OCI-M1 (cell line): ENCODE measurements at regions not wholly inside any gene's neighbourhood (a gene's known extent, or its start where the extent isn't known, plus 50 kb on each side); places are given as distances from the start of the nearest gene placed in this dataset.

Experiments used
- DNase-seq: peaks from one replicate; lab custom pipeline; 2025; lab: John Stamatoyannopoulos, UW

DNA sequence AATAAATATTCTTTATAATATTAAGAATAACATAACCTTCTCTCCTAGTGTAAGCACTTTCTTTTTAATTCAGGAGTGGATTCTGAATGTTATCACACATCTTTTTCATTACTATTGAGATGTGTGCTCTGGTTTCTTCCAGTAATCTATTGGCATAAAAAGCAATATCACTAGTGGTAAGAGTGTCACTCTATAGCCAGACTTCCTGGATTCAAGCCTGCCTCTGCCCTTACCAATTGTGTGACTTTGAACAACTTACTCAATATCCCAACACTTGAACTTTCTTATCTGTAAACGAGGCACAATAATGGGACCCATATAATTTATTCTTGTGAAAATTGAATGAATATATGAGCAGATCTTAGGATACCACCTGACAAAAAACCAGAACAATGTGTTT lies 71.0 kb downstream of the SEM1 start:
- DNase-seq = no peak

DNA sequence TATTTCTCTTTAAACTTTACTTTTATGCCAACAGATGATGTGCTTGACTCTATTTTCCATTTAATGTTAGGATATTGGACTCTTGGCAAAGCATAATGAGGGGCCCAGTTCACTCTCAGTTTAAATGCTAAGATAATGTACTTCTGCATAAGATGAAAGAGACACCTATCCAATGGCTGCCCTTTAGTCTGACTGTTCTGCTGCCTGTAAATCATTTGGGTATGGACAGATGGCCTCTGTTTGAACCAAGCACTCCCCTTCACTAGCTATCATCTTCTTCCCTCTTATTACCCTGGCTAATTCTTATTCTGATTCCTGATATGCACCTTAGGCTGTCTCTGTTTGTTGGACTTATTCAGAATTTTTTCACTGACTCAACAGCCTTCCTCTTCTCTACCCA lies 72.1 kb downstream of the SEM1 start:
- no peak for DNase-seq

DNA sequence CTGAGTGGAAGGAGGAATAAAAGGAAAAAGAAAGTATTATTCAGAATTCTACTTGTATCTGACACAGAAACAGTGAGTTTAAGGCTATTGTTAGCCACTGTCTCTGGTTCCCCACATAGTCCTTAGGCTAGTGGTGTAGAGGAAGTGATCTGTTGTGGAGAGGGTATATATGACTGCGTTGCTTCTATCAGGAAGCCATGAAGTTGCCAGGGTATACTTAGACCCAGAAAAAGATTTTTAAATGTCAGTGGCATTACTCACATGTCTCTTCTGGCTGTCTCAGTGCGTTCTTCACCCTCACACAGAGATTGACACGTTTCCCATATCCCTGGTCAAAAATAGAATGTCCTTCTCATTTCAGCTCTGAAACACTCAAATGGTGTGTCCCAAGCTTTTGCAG lies 72.7 kb downstream of the SEM1 start:
- DNase-seq = no peak

DNA sequence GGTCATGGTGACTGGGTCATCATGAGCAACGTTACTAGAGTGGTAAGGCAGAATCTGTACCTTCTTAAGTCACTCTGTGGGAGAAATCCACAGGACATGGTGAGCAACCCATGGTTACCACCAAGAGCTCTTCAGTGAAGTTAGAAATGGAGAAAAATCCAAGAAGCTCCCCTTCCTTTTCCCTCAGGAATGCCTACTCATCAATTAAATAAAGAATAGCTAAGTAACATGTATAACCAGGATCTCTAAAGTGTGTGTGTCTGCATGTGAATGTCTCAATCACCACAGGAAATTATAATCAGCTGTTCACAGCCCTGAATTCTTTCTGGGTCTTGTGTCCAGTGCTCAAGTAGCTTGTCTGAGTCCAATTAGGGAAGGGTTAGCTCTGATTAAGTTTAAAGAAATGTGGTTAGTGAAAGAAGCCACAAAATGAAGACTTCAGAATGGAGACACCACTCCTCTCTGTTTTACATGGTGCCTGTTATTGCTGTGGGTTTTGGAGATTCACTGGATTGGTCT lies 73.2 kb downstream of the SEM1 start:
- no peak for DNase-seq

DNA sequence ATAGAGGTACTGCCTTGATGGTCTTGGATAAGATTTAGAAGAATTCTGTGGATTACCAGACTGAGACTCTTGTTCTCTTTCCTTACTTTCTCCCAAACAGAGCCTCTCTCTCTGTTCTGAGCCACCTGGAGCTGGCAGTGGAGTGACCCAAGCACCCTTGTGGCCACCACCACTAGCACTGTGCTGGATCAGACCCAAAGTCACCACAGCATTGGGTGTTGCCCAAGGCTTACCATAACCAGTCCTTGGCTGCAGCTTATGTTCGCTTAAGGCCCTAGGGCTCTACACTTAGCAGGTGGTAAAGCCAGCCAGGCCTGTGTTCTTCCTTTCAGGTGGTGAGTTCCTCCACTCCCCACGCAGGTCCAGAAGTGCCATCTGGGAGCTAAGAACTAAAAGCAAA lies 79.8 kb downstream of the SEM1 start:
- no peak for DNase-seq

DNA sequence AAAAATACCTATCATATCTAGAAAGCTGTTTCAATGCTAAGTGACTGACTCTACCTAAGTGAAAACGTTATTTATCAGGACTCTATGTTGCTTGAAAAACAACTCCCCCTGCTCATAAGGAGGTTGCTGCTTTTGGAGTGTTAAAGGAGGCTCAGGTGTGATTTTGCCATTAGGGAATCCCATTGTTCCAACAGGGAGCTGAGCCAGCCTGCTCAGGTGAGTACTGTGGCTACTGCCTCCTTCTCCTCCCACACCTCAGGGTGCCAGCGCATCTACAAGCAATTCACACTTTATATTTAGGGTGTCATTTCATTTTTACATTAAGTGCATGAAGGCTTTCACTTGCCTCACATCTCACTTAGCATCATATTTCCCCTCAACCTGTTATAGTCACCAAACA lies 84.7 kb downstream of the SEM1 start:
- DNase-seq = no peak

DNA sequence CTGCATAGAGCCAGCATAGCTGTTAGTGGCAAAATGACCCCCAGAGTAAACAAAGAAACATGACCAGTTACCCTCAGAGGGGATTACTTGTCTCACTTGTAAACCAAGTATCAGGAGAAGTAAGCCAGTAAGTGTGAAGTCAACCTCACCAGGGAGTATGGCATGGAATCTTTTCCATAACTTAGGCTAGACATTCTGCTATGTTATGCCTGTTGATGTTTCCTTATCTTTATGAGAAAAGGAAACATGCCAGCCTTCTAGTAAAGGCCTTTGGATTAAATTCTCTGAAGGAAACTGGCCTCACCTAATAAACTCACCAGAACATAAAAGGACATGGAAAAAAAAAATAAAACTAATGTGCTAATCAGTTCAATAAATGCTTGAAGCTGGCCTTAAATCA lies 87.7 kb downstream of the SEM1 start:
- DNase-seq = no peak

DNA sequence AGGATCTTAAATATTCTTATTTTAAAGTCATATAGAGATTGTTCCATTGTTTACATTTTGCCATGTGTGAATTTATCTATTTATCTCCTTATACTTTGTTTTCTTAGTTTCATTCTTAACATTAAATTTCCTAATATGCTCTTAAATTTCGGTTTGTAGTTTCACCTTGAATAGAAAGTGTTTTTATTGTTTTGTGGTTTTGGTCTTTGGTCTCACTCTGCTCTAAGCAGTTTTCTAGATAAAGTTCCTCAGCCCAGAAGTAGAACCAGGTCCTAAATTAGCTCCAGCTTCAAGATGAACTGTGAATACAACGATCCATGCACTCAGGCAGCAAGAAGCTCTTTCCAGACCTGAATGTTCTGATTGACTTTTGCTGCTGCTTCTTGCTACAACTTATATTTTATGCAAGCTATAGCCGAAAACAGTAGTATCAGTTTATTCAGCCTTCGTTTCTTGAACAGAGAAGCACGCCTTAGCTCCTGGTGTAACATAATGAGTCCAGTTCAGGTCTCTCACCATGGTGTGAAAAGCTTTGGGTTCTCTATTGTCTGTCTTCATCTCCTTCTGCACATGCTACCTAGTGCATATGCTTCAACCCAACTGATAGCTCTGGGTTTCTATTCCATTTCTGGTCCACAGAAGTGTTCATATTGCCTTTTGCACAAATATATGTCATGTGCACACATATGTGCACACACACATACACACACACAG lies 95.3 kb downstream of the SEM1 start:
- DNase-seq = peak; percentile 31

DNA sequence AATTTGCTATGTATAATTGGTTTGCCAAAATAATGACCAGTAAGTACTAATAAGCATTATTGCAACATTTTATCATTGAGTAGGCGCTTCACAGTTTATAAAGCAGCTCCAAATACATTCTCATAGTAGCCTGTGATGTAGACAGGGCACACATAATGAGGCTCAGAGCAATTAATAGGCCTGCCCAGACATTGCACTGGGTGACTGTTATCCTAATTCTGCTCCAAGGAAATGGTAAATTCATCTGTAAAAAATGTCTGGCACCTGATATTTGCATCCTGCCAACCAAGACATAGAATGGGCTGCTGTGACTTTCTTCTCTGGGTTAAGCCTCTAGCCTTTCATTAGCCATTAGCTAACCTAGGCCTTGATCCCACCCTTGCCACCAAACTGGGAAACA lies 97.6 kb downstream of the SEM1 start:
- no peak for DNase-seq

DNA sequence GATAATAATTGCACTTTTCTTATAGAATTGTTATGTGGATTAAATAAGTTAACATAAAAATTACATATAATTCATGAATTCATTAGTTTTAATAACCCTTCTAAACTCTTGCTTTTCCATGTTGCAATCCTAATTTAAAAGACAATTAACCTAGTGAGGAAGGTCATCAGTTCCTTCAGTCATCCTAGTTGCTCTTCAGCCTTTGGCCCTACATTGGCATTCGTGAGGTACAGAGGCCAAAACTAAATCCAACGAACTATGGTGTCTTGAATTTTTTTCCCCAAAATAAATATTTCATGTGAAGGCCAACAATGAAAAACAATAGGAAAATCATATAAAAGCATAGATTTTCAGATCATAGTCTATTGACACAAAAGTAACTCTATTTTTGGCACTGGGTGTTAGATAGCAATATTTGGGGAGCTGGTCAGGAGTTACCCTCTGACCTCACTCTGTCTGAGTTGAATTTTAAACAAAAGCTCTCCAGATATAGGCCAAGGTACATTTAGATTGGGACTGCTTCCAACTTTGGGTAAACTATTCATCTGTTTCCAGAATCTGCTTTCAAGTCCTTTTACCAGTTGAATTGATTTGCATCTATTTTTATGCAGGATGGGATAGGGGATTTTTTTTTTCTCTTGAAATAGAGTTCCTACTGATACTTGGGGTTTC lies 104.5 kb downstream of the SEM1 start:
- no peak for DNase-seq

DNA sequence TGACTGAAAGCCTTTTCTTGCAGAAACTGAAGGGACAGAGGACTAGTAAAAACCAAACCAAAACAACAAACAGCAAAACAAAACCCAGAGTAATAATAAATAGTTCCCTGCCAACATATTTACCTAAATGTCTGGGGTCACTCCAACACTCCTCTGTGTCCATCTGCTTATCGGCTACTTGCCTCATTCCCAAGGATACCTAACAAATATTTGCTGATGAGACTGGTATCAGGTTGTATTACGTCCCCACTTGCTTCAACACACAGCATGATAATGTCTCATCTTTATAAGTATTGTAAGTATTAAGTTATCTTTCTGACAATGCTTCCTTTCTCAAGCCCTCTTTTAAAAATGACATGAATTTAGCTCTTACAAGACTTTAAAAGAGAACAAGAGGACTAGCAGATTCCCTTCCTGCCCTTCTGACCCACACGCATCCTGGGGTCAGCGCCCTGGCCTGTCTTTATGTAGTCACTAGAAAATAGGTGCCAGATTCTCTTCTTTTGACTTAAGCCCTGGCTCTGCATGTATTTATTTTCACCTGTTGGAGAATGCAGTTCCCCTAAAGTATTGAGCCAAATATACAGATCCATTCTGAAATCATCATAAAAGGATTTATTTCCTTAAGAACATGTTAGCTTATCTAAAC lies 110.2 kb downstream of the SEM1 start:
- no peak for DNase-seq

DNA sequence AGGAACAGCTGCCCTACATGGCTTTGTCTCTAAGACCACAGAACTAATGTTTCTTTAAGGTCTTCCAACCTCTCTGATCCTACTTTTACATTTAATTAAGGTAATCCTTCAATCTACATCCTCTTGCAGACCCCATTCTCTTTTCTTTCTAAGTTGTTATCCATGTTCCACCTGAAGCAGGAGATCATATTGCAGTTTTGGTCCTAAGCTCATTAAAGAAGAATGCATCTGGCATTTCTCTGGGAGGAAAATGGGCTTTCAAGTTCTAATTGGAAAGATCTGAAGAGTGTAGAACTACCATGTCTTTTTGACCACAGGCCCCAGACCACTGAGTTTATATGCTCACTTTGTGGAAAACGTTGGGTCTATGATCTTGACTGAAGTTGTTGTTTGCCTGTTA lies 111.2 kb downstream of the SEM1 start:
- DNase-seq = no peak

DNA sequence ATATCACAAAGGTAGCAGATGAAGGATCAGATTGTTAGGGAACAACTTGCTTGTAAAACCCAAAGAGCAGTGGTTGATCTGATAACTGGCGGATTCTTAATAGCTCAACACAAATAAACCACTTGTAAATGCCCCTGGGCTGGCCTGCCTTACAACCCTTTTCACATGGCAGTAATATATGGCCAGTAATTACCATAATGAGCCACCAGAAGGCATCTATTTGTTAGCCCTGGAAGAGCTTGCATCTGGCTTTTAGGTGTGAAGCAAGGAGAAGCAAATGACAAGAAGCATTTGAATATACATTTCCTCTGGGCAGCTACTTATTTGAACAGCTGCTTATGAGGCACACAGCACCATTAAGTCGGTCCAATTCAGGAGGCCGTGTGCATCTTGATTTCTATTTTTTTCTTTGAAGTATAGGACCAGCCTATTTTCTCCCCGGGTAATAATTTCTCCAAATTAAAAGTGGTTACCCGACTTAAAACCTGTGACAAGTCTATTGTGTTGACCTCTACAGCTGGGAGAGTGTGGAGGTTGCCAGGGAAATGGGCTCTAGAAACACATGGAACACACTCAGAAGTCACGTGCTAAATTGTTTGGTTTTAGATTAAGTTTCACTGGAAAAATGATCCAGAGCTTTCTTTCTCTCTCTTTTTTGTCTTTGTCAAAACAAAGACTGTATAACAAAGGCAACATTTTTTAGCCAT lies 113.4 kb downstream of the SEM1 start:
- DNase-seq = peak; percentile 59

DNA sequence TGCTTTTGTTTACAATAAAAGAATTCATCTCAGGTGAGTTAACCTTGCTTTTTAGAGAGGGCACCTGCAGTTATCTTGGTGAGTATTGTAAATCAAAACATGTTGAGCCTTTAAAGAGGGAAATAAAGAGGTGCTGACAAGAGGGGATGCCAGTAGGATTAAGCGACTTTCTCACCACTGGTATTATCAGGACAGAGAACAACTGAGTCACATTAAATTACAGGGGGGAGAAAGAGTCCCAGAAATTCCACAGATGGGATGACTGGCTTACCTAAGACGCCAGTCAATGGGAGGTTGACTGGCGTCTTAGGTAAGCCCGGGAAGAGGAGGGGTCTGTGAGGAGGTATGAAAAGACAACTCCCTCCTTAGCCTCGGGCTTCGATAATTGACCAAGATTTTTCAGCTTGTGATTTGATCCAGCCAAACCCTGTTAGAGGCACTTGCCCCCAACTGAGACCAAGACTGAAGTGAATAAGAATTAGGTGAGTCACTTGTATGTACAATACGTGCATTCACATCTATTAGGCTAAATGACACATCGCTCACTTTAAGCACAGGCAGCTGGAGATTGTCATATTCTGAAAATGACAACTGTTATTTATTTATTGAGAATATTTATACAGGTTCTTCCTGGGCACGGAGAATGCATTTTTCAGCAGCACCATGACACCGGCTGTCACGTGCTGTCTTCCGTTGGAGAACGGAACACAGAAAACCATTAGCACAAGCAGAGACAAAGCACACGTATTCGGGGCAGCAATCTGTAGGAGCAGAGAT lies 117.6 kb downstream of the SEM1 start:
- DNase-seq = no peak

DNA sequence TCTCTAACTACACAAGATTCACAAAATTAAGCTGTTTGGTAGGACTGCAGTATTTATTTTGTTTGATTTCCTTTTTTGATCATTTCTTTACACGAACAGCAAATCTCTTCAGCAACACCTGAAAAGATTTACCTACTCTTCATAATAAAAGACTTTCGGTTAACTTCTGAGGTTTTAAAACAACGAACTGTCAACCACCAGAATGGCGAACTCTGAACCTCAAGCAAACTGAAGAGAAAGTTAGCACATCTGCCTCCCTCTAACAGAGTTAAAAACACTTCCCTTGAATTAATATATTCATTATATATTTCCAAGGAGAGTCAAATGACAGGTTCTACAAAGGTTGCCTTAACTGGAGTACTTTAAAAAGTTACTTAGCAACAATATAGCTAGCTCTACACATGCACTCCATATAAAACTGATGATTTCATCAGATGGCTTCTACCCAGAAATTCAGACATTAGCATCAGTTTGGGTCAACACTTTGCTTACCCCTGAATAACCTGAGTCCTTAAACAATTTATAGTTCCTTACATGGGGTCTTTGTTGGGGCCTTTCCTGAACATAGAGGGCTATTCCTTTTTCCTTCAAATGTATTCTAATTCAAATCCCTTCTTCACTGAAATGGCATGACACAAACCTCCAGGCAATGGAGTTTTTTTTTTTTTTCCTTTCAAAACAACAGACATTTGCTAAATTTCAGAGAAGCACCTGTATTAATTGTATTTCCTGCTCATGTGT lies 118.3 kb downstream of the SEM1 start:
- no peak for DNase-seq

DNA sequence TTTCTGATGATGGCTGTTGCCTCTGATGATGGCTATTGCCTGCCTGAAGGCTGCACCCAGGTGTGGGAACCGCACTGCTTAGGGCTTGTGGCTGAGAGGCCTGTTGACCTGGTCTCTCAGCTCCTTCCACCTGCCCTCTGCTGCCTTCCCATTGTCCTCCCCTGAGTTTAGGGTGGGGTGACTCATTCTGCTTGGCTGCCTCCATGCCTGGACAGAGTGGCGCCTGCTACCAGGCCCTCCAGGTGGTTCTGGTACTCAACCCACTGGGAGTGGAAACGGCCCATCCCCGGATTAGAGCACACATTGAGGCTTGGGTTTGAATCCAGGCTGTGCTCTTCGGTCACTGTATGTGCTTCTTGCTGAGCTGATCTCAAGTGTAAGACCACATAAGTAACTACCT lies 120.6 kb downstream of the SEM1 start:
- DNase-seq = no peak

DNA sequence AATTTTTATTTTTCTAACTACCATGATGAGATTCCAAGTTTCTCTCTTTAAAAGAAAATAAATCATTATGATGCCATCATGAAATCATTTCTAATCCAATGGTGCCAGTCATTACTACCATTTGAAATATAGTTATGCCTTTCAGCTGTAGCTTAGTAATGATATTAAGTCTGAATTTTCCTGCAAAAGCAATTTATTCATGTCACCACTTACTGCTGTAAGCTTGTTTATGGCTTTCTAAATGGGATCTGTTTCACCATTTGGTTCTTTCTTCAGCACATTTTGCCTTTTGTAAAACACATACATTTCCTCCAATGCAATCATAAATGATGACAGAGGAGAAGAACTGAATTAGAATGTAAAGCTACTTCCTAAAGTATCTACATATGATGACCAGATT lies 130.5 kb downstream of the SEM1 start:
- DNase-seq = no peak

DNA sequence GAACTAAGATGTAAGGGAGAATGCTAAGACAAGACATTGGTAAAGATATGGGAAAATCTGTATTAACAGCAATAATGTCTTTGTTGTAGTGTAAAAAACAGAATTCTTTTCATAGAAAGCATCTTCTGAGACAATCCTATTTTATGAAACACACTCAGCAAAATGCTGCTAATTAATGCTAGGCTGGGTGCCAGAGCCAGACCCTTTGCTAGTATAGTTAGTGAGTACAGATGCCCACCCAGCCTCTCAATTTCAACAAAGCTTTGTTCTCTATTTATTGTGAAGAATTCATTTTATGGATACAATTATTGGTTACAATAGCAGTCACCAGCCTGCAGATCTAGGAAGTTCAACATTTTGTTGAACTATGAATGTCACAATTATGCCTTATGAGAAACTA lies 131.0 kb downstream of the SEM1 start:
- DNase-seq = no peak

DNA sequence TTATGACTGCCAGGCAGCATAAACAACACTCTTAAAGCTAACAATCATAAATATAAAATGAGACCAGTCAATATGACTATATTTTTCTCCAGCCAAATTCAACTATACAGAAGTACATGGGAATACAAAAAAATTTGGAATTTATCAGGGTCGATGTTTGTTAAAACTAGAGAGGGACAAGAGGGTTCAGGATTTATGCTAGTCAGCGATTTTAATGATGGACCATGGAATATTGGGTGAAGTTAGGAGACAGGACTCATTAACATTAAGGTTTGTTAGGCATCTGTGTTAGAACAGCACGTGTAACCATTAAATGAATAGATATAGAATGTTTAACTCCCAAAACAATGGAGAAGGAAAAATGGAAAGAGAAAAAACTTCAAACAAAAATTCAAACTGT lies 146.2 kb downstream of the SEM1 start:
- DNase-seq = no peak

DNA sequence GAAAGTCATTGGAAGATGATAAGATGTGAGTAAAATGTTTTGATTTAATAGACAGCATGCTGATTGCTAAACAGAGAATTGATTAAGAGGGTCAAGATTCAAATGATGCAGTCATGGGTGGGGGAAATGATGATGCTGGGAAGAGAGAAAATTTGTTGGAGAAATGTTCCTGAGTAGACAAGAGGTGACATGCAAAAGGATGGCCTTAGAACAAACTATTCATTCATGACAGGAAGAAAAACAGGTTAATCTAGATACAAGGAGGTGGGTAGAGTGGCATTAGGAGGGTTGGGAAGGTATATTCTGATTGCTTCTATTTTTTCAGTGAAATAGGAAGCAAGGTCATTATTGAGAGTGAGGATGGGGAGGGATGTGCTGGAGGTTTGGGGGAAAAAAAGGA lies 146.7 kb downstream of the SEM1 start:
- DNase-seq = no peak

DNA sequence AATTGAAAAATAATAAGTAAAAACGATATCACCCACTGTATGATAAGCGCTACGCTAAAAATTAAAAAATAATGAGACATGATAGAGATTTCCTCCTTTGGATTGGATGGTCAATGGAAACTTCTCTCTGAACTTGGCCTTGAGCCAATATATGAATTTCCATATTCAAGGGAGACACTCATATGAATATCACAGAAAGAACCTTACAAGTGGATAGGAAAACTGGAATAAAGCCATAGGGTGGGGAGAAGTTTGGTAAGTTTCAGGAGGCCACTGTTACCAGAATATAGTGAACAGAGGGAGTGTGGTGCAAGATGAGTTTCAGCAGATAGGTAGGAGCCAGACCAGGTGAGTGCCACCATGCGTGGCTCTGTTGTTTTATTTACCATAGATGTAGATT lies 147.2 kb downstream of the SEM1 start:
- no peak for DNase-seq
